NCI-H128 (cell line): ENCODE measurements at regions not wholly inside any gene's neighbourhood (a gene's known extent, or its start where the extent isn't known, plus 50 kb on each side); places are given as distances from the start of the nearest gene placed in this dataset.

ENCODE experiments used
- DNase-seq: peaks from one replicate; lab custom pipeline; 2025; ENCODE audit not compliant: unreplicated experiment; lab: John Stamatoyannopoulos, UW

DNA sequence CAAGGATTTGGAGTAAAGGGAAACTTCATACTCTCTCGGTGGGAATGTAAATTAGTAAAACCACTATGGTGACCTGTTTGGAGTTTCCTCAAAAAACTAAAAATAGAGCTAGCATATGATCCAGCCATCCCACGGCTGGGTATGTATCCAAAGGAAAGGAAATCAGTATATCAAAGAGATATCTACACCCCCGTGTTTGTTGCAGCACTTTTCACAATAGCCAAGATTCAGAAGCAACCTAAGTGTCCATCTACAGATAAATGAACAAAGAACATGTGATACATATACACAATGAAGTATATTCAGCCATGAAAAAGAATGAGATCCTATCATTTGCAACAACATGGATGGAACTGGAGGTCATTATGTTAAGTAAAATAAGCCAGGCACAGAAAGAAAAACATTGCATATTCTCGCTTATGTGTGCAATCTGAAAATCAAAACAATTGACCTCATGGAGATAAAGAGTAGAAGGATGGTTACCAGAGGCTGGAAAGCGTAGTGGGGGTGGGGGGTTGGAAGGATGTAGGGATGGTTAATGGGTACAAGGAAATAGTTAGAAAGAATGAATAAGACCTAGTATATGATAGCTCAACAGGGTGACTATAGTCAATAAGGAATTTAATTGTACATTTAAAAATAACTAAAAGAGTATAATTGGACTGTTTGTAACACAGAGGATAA, 468.0 kb downstream of the BCAT1 start:
- no peak for DNase-seq

DNA sequence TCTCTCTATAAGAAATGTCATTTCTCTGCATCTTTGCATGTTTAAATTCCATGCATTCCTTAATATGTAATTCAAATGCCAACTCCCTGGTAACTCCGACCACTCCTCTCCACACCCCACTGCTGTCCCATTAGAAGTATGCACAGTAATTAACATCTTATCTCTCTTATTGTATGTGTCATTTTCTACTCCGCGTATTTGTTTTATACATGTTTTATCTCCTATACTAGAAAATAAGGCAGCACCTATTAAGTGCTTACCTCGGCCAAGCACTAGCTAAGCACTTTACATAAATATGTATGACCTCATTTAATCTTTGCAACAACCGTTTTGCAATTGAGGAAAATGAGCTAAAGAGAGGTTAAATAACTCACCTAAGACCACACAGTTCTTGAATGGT, 469.8 kb downstream of the BCAT1 start:
- DNase-seq, result no peak

DNA sequence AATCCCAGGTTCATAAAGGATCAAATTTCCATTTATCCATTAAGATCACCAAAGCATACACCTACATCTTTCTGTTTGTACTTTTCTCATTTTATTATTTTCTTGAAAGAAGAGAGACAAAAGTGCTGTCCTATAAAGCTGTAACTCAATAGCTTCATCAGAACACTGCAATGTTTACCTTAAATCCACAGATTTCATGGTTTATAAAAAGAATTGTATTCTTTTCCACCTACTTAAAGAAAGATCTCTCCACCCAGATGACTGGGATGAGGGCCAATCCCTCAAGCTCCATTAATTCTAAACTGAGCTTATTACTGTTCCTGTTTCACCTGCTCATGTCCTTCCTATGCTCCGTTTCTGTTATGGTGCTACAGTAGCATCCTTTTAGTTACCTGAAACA, 470.6 kb downstream of the BCAT1 start:
- DNase-seq, result no peak

DNA sequence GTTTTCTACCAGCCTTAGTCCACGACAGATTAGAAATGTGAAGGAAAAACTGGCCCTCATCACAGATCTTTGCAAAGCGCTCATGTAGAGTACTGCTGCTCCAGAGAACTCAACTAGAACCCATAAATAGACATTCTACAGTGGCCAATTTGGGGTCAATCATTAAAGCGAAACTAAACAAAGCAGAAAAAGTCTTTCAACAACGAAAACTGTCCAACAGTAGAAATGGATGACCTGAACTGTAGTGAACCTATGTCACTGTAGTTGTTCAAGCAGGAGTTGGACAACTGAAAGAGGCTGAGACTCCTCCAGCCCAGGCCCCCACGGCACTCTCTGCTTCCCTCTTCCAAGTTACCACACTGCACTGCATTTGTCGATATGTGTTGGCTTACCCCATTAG, 472.6 kb downstream of the BCAT1 start:
- no peak for DNase-seq

DNA sequence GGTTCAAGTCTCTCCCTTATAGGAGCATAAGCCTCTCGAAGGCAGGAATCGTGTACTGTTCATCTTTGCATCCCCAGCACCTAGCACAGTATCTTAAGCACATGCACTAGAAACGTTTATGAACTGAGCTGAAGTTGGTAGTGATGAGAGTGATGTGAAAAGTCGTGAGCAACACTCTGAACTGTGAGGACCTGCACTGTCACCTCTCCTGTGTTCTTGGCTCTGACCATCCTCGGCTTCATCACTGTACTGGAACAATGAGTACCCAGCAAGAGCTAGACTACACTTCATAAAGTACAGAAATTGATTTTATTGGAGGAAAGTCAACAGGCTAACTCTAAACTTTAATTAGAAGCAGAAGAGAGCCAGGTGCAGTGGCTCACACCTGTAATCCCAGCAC, 473.6 kb downstream of the BCAT1 start:
- no peak for DNase-seq

DNA sequence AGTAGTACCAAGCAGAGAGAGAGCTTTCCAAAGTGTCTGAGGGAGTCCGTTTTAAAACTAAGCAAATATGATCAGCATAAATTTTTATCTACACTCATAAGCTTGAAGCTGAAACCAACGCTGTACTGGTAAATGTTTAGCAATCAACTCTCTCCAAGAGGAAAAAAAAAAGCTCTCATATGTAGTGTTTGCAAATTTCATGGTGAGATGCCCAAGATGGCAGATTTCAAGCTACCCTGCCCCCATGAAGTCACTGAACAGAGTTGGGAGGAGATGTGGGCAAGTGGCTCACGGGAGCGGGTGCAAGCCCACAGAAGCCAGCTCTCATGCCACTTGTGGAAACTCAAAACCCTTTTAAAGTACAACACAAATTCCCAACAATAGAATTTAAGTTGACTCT, 475.8 kb downstream of the BCAT1 start:
- DNase-seq, result no peak

DNA sequence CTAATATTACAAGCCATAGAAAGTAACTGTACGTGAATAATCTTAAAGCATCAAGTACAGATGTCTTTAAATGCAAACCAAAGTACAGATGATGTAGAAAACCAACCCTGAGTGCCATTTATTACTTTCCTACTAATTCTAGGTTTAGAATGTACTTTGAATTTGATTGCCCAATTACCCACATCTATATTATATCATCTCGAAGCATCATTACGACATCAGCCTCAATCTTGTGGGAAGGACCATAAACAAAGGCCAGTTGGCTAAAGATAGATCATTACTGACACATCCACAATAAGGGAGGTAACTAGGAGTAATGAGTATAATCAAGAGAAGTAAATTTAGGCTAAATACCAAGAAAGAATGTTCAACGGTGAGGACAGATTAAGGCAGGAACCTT, 478.9 kb downstream of the BCAT1 start:
- DNase-seq, result no peak

DNA sequence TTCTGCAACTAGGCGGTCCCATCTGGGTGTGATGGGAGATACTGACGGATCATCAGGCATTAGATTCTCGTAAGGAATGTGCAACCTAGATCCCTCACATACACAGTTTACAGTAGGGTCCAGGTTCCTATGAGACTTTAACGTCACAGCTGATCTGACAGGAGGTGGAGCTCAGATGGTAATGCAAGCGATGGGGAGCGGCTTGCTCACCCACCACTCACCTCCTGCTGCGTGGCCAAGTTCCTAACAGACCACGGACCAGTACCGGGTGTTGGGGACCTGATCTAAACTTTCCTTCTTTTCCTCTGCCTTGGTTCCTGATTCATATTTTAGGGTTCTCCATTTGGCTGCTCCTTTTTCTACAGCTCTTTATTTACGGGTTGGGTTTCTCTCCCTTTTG, 479.8 kb downstream of the BCAT1 start:
- no peak for DNase-seq

DNA sequence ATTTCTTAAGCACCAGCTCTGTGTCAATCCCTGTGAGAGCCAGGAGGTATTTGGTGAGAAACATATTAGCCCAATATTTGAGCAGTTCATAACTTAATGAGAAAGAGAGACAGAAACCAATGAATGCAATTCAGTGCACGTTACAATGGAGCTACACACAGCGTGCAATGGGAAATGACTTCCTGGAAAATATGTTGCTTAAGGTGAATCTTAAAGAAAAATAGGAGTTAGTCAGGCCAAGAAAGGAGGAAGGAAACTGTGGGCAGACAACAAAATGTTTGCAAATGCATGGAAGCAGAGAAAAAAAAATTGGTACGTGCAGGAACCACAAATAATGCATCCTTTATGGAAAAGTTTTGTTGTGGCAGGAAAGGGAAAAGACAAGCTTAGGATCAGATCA, 481.7 kb downstream of the BCAT1 start:
- no peak for DNase-seq

DNA sequence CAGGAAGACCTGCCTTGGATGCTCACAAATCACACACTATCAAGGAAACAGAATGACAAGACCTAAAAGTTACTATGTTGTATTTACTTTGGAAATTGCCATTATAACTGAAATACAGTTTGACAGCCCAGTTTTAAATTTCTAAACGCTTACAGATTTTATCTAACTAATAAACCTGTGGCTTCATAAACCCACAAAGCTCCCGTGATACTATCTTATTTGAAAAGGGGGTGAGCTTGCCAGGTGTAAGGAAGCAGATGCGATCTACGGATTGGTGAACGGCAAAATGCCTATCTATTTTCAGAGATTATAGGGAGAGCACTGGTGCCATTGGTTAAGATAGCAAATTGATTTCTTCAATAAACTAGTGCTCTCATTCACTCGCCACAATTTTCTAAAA, 485.5 kb downstream of the BCAT1 start:
- no peak for DNase-seq

DNA sequence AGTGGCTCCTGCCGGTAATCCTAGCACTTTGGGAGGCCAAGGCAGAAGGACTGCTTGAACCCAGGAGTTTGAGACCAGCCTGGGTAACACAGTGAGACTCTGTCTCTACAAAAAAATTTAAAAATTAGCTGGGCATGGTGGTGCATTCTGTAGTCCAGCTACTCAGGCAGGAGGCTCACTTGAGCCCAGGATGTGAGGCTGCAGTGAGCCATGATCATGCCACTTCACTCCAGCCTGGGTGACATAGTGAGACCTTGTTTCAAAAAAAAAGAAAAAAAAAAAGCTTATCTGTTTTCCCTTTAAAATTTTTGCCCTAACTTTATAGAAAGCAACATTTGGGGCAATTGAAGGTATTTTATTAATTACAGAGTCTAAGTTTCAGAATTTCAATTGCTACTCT, 486.0 kb downstream of the BCAT1 start:
- DNase-seq, result no peak

DNA sequence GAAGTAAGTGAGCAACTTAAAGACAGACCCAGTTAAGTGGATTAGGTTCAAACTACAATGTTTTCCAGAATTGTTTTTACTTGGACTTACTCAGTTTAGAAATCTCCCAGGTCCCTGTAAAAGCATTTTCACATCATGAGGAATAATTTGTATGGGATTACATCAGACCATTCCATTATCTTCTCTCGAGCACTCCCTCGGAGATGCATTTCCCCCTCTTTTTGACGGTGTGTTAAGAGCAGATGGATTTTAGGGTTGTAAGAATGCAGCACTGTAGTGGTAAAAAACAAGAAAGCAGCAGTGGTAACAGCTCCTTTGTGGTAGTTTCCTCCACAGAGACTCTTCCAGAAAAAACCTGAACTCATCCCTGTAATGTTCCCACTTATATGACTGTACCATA, 488.4 kb downstream of the BCAT1 start:
- DNase-seq, result no peak

DNA sequence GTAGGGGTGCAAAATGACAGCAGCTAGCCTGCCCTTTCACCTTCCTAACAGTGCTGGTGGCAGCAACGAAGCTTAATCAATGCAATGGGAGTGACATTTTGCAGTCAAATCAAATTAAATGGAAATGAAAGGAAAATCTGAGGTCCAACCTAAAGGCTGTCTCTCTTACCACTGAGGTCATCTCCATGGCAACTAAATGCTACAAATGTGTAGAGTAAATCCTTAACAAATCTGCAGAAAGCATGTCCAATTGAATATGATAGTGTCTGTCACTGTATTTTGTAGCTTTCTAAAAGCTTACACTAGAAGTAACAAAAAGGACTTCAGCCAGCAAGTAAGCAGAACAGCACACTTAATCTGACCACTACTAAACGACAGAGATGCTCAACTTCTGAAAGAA, 488.8 kb downstream of the BCAT1 start:
- no peak for DNase-seq

DNA sequence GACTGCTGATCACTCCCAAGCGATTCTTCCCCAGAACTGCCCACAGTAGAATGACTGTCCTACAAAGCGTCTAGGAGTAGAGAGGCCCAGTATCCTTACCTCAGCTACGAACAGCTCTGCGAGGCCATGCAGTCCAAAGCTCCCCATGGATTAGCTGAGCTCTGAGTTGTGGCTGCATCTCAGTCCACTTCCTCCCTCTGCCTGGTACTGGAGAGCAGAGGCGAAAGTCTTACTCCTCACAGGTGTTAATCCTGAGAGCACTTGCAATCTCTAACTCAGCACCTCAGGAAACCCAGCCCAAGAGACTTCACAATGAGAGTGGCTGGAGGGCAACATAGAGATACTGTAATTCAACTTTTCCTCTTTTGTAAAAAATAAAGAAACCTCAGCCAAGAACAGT, 493.1 kb downstream of the BCAT1 start:
- DNase-seq, result no peak

DNA sequence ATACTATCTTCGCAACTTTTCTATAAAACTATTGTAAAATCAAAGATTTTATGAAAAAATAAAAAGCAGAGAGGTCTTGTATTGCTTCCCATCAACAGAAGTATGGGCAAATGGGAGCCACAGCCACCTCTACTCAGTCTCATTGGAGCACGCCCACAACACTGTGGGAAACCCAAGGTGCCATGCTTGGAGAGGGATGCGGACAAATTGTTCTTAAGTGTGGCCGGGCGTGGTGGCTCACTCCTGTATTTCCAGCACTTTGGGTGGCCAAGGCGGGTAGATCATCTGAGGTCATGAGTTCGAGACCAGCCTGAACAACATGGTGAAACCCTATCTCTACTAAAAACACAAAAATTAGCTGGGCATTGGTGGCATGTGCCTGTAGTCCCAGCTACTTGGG, 498.2 kb upstream of the SOX5 start:
- DNase-seq, result no peak

DNA sequence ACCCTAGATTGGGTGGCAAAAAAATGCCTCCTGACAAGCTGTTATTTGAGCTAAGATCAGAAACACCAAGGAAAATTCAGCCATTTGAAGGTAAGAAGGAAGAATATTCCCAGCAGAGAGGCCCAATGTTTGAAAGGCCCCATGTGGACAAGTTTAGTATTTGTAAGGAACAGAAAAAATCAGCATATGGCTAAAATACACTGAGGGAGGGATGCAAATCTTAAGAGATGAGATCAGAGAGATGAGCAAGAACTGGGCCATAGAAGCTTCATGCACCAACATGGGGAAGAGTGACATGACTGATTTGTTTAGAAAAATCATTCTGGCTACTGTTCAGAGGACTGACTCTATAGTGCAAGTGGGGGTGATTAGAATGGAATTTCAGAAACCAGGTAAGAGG, 496.8 kb upstream of the SOX5 start:
- DNase-seq, result no peak

DNA sequence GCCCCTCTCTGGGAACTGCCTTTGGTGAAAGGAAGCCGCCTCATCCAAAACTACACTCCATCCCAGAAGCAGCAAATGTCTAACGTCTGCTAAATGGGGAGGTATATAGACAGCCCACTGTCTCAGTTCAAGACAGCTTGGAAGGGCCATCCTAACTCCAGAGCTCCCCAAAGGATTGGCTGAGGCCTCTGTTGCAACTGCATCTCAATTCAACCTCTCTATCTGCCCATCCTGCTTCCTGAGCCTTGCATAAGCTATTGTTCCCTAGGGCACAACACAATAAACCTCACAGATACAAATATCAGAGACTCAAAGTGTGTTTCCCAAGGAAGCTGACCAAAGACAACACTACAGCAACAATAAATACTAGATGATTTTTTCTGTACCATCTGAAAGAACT, 495.2 kb upstream of the SOX5 start:
- DNase-seq, result no peak

DNA sequence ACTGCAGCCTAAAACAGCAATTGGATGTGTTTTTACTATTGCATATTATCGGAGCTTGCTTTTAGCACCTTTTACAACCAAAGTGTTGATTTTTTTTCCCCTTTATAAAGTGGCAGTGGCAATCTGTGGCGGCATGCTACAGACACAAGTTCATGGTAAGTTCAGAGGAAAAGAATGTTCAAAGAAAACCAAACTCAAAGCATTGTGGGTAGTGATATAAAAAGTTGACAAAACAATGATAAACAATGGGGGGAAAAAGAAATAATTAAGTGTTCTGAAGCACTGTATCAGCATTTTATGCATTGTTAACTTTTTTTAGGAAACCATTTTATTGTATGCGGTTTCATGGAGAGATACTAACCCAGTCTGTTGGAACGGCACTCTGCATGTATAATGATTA, 492.0 kb upstream of the SOX5 start:
- no peak for DNase-seq

DNA sequence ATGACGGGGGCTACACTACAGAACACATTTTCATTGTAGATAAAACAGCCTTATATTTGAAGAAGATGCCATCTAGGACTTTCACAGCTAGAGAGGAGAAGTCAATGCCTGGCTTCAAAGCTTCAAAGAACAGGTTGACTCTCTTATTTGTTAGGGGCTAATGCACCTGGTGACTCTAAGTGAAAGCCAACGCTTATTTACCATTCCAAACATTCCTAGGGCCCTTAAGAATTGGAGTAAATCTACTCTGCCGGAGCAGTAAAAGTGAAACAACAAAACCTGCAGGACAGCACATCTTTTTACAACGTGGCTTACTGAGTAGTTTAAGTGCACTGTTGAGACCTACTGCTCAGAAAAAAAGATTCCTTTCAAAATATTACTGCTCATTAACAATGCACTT, 487.2 kb upstream of the SOX5 start:
- no peak for DNase-seq

DNA sequence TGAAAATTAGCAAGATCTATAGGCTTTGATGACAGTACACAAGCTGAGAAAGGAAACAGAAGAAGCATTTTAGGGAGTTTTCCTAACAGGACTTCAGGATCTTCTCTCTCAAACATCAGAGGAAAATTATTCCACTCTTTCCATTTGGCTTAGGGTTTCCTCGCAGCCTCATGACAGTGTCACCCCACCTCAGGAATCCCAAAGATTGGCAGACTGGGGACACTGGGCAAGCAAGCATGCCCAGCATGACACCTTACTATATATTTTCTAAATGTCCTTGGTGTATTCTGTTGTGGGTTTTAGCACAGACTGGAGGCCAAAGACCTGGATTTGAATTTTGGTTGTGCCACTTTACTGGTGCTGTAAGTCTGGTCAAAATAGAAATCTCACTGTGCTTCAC, 482.4 kb upstream of the SOX5 start:
- DNase-seq, result no peak

DNA sequence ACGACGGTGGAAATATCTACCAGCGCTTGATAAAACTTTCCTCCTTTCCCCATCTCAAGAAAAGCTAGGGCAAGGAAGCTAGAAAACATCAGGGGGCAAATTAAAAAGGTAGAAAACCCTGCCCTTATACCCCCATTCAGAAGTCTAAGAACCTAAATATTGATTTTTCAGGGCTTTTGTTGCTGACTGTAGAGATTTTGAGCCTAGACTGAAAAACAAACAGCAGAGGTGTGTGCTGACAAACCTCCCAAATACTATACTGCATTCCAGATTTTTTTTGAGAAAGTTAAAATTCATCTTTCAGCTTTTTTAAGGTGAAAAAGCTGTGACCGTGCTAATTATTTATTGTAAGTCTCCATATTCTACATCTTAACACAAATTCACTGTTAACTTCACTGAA, 478.3 kb upstream of the SOX5 start:
- DNase-seq, result no peak

DNA sequence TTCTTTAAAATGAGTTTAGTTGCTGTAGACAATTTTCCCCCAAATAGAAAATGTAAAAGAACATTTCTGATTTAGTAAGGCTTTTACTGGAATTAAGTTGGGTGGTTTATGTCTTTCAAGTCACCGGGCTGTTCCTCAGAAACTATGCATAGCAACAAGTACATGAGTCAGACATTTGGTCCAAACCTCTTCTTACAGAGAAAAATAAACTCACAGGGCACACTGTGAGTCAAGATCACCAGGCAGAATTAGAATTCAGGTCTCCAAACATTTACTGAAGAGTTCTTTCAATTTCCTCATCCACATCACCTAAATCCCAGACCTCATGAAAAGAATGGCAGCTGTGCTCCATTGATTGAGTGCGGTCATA, 476.1 kb upstream of the SOX5 start:
- no peak for DNase-seq

DNA sequence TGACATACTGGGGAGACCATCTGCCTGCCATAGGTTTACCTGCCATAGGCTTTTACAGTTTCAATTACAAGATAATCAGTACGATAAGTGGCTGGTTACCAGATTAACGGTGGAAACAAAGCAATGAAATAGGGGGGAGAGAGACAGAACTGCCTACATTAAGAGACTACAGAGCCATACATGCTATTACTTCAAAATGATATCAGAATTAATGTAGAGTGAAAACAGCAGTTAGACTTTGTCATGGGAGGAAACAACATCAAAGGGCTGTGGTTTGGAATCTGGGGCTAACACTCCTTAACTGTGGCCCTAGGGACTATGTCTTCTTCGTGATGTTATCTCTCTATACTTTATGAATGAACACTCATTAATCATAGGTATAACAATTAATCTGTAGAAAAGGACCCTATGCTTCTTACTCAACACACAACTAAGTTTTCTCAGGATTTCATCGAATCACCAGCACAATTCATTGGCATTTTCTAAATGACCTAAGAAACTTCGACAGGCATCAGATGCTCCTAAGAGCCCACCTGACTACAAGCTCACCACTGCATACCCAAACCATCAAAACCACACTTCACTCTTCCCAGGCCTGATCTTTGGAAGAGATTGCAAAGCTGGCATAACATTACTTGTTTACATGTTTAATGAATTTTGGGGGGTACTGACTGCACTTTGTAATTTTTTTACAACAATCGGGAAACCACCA, 475.6 kb upstream of the SOX5 start:
- no peak for DNase-seq
